ENCODE measurements at regions not wholly inside any gene's neighbourhood (a gene's known extent, or its start where the extent isn't known, plus 50 kb on each side); places are given as distances from the start of the nearest gene placed in this dataset.

DNA sequence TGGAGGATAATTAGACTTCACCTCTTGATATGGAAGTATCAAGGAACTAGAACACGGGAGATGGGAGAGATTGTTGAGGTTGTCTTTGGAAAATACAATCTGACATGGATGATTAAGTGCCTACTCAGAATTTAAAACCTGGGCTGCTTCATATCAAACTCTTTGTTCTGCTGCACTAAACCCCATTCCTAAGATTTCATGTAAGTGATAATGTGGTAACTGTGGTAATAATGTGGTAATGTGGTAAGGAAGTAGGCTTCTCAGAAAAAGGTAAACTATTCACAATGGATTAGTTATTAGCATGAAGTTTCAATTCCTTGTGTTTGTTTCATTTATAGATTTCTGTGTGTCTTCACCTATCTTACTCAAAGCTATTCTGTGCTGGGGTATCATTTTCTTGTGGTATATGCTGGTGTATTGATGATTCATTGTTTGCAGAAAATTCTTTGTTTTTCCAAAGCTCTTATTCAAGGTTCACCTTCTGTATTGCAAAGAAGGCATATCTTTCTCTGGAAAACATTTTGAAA lies 129.9 kb upstream of the TAC1 start:
- TF ChIP-seq ELF4 (IDR thresholded peaks at IDR 0.05) (no peak), SP1 (IDR thresholded peaks at IDR 0.05) (no peak), TARDBP (IDR thresholded peaks at IDR 0.05) (no peak), SUZ12 (IDR thresholded peaks at IDR 0.05) (no peak), FOXA1 (IDR thresholded peaks at IDR 0.05) (no peak), ARNT (IDR thresholded peaks at IDR 0.05) (no peak), FOXM1 (IDR thresholded peaks at IDR 0.05; ENCODE audit: borderline replicate concordance) (no peak), BHLHE40 (IDR thresholded peaks at IDR 0.05; ENCODE audit: borderline replicate concordance) (no peak), ZNF384 (IDR thresholded peaks at IDR 0.05) (no peak), FOXK2 (IDR thresholded peaks at IDR 0.05) (no peak)

Data from HEK293T (cell line).